ENCODE measurements at regions not wholly inside any gene's neighbourhood (a gene's known extent, or its start where the extent isn't known, plus 50 kb on each side); places are given as distances from the start of the nearest gene placed in this dataset.
"Not testable (repeated sequence)": the region's sequence is repeated elsewhere in the genome, so short reads cannot be mapped to it uniquely, and the experiment has no call there.

DNA sequence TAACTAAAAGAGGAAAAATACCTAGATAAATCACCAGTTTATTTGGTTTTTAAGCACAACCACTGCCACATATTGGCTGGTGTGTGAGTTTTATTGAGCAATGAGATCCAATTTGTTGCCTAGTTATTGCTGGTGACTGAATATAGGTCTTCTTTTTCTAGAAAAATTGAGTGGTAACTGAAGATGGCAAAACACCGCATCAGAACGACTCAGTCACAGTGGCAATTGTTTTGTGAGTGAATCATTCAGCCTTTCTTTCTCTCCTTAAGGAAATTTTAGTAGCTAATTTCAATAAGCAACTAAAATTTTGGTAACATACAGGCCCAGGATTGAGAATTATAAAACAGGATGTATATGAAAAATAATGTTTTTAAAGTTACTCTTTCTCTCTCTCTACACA is 533.0 kb downstream of the KCNA4 start:
- no peak for DNase-seq (ENCODE audit: low spot score)

DNA sequence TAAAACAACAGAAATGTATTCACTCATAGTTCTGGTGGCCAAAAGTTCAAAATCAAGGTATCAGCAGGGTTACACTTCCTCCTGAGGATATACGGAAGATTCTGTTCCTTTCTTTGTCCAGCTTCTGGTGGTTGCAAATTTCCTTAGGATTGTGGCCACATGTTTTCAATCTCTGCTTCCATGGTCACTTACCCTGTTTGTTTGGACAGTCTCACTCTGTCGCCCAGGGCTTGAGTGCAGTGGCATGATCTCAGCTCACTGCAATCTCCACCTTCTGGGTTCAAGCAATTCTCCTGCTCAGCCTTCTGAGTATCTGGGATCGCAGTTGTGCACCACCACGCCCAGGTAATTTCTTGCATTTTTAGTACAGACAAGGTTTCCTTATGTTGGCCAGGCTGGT is 534.3 kb downstream of the KCNA4 start:
- no peak for DNase-seq (ENCODE audit: low spot score)

DNA sequence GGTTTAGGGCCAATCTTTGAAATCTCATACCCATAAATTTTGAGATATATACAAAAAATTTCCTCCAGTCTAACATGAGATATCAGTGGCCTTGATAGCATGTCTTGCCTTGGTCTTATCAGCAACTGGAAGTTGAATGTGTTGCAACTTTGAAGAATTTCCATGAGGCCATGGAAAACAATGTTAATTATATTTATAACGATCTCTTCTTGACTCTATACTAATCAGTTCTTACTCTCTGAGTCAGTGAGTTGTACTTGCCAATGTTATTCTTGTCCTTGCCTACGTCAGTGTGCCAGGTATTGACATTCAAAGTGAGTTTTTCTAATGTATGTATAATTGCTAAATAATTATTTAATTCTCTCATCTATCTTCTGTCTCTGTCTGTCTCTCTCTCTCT is 535.1 kb downstream of the KCNA4 start:
- DNase-seq (ENCODE audit: low spot score), result no peak

DNA sequence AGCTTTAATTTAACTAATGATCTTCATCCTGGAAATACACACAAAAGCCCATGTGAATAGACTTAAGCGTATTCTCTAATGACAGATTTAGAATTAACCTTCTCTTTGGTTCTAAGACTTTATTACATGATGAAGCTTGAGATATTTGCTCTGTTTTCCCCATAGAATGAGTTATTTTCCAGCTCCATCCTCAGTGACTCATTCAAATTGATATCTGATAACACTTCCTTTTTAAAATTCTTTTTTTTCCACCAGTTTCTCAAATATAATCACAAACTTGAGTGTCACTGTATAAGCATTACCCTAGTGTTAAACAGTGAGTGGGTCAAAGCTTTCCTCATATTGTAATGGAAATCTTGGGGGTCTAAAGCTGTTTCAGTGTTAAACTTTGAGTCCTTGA is 535.8 kb downstream of the KCNA4 start:
- DNase-seq (ENCODE audit: low spot score), result no peak

DNA sequence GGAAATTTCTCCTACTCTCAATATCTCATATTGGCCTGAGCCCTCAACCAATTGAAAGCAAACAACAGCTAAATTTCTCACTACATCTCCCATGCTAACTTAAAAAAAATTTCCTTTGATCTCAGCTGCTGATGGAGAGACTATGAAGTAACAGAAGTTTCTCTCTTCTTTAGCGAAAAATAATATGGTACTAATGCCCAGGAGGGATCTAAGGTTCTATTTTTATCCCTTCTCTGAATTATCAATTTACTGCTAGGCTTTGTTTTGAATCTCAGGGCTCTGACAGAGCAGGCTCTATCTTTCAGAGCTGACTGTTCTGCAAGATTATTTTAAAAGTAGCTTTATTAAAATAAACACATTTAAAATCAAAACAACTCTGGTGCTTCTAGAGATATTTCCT is 558.6 kb downstream of the KCNA4 start:
- no peak for DNase-seq (ENCODE audit: low spot score)

DNA sequence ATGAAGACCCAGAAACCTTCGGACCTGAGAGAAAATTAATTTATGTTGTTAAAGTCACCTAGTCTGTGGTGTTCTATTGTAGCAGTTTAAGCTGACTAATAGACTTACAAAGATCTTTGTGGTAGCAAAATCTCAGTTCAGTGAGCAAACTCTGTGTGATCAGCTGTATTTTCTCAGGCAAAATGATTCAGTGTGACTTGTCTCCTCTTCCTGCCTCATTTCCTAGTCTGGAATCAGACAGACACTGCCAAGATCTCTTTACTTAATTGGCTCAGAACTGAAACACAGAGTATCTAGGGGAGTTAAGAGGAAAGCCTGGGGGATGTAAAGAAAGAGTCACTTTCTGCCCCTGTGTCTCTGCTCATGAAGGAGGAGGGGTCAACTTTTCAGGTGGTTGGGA is 564.7 kb downstream of the KCNA4 start:
- DNase-seq (ENCODE audit: low spot score), result no peak

DNA sequence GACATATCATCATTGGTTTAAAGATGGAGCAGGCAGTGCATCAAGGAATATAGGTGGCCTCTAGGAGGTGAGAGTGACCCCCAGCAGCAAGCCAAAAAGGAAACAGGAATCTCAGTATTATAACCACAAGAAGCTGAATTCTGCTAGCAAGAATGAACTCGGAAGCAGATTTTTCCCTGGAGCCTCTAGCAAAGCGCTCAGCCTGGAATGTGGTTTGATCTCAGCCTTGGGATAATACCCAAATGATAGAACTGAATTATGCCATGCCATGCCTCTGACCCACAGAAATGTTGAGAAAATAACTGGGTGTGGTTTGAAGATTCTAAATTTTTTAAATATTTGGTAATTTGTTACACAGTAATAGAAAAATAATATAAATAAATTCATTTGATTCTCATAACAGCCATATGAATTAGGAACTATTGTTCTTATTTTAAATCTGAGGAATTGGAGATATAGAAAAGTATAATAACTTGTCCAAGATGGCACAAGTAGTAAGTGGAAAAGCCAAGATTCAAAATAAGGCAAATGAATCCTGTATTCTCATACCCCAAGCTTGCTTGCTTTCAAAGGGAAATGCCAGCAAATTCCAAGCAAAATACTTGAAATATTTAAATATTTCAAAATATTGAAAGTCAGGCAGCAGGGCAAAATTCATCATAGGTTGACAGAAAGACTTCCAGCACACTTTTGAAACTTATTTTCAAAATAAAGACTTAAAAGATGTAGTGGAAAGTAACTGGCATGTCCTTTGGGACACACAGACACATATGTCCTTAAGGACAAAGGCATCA is 567.4 kb downstream of the KCNA4 start:
- no peak for DNase-seq (ENCODE audit: low spot score)

DNA sequence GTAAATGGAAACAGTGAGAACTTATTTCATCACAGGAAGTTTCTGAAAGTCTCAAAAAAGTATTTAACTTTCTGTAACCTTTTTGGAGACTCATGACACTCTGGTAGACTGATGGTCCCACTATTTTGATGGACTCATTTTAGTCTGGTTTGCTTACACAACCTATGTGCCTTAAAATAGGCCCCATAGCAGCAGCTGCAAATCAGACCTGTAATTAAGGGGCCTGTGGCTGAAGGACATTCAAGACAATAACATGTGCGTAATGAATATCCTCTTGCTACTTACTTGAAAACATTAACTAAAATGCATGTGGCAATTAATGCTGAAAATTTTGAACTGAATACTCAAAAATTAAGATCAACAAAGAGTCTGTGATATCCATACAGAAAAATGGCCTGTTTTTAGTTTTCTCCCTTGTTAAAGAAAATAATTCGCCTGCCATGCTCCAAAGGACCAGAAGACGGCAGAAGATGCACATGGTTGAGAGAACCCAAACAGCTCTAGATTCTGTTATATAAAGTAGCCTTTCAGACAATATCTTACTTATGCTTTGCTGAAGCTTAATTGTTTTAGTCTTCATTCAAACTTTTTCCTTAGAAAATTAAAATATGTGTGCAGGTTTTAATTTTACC is 568.5 kb downstream of the KCNA4 start:
- peak; percentile 11 for DNase-seq (ENCODE audit: low spot score)

DNA sequence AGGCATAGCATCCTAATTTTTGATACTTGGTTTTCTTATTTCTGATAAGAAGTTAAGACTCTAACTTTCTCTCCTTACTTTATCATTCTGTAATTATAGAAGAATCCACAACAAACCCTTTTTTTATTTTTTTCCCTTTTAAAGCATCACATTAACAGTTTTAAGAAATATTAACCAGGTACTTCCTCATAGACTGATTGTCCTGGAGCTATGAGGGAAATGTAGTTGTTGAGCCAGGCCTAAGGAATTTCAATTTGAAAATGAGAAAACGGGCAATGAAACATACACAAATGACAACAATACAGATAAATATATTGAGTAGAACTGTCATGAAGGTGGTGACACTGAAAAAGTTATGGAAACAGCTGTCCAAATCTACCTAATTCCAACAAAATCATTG is 569.0 kb downstream of the KCNA4 start:
- no peak for DNase-seq (ENCODE audit: low spot score)

DNA sequence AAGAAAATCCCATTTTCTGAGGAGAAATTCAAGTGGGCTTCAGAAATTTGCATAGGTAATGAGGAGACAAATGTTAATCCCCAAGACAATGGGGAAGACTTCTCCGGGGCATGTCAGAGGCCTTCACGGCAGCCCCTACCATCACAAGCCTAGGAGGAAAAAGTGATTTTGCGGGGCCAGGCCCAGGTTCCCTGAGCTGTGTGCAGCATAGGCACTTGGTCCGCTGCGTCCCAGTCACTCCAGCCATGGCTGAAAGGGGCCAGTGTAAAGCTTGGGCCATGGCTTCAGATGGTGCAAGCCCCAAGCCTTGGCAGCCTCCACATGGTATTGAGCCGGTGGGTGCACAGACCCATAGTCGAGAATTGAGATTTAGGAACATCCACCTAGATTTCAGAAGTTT is 570.7 kb downstream of the KCNA4 start:
- no peak for DNase-seq (ENCODE audit: low spot score)

DNA sequence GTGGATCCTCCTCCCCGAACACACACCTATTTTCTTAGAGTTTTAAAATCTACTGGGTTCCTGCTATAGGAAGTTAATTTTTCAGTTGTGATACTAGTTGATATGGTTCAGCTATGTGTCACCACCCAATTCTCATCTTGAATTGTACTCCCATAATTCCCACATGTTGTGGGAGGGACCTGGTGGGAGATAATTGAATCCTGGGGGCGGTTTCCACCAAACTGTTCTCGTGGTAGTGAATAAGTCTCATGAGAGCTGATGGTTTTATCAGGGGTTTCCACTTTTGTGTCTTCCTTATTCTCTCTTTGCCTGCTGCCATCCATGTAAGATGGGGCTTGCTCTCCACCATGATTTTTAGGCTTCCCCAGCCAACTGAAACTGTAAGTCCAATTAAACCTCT is 571.6 kb downstream of the KCNA4 start:
- not testable (repeated sequence) for DNase-seq (ENCODE audit: low spot score)

DNA sequence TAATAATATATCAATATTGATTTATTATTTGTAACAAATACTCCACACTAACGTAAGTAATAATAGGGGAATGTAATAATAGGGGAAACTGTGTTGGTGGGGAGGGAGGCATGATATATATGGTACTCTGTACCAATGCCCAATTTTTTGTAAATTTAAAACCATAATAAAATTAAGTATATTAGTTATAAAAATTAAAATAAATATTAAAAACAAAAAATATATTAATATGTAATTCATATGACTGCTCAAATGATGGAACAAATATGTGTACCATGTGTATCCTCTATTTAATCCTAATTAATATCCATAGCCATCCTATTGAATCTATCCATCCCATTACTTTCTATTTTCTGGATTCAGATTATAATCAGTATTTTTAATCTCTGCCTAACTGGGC is 578.0 kb downstream of the KCNA4 start:
- no peak for DNase-seq (ENCODE audit: low spot score)

DNA sequence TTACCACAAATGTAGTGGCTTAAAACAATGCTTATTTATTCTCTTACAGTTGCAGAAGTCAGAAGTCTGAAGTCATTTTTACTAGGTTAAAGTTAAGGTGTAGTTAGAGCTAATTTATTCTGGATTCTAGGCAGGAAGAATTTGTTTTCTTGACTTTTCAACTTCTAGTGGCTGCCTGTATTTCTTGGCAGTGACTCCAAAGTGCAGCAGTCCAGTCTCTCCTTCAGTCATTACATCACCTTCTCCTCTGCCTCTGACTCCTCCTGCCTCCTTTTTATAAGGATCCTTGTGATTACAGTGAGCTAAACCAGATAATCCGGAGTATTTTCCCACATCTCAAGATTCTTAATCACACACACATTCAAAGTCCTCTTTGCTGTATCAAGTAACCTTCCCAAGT is 581.4 kb downstream of the KCNA4 start:
- no peak for DNase-seq (ENCODE audit: low spot score)

DNA sequence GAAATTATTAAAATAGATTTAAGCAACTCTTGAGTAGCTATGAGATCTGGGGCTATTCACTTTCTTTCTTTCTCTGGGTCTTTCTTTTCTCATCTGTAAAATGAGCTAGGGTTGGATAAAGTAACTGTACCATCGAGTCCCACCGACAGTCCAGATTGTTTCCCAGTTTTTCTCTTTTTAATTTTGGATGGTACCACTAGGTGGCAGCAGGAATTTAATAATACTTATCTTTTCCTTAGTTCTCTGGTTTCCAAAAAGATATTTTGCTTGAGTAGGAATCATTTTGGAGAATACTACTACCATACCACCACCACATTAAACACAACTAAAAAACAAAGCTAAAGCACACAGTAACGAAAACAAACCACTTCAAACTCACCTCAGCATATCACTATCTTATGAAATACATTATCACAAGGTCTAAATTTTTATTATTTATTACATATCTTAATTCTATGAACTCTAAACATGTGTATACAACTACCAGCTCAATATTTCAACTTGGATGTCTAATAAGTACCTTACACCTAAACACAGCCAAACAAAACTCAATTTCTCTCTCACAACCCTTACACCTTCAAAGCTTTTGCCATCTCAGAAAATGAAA is 584.0 kb downstream of the KCNA4 start:
- peak; percentile 32 for DNase-seq (ENCODE audit: low spot score)

DNA sequence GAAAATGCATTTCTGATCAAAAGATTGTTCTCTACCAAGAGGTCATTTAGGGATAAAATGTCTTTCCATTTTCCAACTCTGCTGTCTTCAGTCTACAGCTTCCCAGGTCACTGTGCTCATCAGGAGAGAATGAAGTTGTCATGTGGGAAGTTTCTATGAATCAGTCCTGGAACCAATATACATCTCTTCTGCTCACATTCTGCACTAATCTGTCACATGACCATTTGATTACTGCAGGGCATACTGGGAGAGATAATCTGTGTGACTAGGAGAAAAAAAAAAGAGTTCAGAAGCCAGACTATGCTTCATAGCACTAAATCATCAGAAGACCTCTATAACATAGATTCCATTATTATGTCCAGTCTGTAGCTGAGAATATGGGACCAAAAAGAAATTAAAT is 611.5 kb downstream of the KCNA4 start:
- DNase-seq (ENCODE audit: low spot score), result no peak

DNA sequence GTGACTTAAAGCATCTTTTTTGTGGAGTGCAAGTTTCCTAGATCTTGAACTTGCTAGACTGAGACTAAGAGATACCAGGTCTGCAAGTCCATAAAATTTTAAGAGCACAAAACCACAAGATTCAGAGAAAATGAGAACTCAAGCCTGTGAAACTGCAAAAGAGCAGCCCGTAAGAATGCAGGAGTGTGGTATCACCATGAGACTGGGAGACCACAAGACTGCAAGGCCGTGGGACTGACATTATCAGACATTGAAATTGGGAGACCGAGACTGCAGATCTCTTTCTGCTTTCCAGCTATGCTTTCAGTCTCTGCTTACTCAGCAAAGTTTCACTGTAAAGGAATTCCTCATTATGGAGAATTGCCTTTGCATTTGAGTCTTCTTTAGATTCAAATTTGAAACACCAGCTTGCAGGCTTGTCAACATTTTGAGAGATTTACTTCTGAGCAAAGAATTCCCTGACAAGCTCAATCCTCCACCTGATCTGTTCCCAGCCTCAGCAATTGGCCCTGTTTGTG is 621.2 kb downstream of the KCNA4 start:
- DNase-seq (ENCODE audit: low spot score), result no peak

DNA sequence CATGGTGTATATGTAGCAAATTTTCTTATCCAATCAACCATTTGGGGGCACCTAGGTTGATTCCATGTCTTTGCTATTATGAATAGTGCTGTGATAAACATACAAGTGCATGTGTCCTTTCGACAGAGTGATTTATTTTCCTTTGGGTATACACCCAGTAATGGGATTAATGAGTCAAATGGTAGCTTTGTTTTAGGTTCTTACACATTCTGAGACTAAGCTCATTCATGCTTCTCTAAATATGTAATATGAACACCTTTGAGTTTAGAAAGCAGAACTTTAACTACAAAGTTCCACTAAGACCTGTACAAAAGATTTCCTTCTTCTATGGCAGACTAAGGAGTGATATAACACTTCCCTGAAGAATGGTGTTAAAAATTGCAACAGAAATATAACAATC is 627.0 kb downstream of the KCNA4 start:
- no peak for DNase-seq (ENCODE audit: low spot score)

DNA sequence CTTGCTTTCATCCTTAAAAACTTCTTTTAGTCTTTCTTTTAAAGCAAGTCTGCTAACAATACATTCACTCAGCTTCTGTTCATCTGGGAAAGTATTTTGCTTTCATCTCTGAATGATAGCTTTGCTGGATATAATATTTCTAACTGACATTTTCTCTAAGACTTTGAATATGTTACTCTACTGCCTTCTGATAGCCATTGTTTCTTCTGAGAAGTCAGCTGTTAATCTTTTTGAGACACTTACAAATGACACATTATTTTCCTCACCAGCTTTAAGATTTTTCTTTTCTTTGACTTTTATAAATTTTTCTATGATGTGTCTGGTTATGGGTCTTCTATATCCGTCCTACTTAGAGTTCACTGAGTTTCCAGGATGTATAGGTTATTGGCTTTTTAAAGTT is 643.1 kb downstream of the KCNA4 start:
- no peak for DNase-seq (ENCODE audit: low spot score)

DNA sequence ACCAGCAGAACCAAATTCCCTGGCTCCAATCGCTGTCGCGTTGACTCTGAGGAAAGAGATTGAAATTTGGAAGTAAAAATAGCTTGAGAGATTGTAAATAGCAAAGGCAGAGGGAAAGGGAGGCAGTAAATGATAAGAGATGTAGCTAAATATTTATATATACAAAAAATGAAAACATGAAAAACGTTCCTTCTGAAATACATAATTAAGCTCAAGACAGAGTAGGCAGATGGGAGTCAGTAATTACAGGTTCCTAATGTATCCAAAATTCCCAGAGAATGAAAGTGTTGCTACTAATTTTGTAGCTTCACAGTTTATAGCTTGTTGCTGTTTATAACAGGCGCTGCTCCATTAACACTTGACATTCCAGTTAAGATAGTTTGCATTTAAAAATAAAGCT is 648.7 kb downstream of the KCNA4 start:
- no peak for DNase-seq (ENCODE audit: low spot score)

DNA sequence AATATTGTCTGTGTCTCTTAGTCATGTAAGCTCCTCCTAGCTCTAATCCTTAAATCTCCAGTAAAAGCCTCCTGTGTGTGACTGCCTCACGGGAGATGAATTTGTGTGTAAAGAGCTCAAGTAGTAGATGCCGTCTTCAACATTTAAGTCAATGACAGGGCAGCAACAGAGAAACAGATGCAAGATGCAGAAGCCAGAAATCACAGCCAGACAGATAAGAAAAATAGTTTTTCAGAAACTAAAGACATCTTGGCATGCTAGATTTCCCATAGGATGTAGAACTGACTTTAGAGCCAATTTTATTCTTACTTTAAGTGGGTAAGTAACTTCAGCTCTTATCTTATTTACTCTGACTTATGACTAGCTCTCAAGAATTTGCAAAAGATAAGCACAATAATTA is 652.8 kb downstream of the KCNA4 start:
- DNase-seq (ENCODE audit: low spot score), result no peak

DNA sequence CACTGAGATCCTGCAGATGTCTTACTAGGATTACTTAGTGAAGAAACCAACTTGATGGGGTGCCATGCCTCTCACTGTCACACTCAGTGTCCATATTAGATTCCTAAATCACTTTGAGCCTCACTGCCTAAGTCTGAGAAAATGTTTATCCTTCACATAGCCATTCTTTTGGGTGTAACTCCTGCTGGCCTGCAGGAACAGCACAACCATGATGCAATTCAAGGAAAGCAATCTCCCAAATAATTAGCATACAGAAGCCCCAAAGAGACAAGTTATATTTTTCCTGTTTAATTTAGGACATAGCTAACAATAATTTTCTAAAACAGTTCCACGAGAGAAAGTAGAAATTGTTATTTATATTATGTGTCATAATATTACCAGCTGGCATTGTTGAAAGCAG is 655.5 kb downstream of the KCNA4 start:
- DNase-seq (ENCODE audit: low spot score), result no peak

DNA sequence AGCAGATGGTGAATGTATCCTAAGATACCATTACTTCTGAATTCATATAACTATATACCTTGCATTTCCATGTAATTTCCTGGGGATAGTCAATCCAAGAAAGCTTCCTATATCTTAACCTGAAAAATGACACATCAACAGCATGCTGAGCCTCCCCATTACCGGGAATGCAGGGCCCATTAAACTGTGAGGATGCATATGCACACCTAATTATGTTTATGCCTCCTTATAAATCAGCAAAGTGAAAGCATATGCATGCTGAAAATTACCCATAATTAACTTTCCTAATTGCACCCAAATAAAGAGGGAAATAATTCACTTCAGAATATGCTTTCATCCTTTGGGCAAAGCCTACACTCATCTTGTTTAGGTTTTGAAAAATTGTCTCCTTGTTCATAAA is 663.0 kb downstream of the KCNA4 start:
- no peak for DNase-seq (ENCODE audit: low spot score)

DNA sequence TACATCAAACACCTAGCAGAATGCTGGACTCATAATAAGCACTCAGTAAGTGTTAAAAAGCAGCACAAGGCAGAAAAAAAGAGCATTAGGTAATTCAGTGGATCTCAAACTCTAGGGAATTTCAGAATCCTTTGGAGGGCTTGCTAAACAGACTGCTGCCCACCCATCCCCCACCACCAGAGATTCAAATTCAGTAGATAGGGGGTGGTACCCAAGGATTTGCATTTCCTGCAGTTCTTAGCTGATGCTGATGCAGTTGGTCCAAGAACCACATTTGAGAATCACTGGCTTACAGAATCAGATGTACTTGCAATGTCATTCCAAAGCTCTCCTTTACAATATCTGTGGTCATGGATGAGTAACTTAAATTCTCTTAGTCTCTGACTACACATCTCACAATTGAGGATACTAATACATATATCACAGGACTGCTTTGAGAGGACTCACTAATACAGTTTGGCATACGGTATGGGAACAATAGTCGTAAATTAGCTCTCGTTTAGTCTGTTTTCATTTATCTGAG is 664.5 kb downstream of the KCNA4 start:
- no peak for DNase-seq (ENCODE audit: low spot score)

All from SW480 (cell line).